SK-N-SH (cell line): ENCODE measurements at regions not wholly inside any gene's neighbourhood (a gene's known extent, or its start where the extent isn't known, plus 50 kb on each side); places are given as distances from the start of the nearest gene placed in this dataset.

ENCODE experiments used
- CTCF ChIA-PET: fragments of 300-600, 350-600 bp; formaldehyde crosslinking; extraction: SDS; loops from one replicate; lab custom pipeline; 2021; lab: Yijun Ruan, JAX
- POLR2A ChIA-PET: fragments of 350-600 bp; sonication (Branson Sonifier 250); formaldehyde crosslinking; extraction: SDS; loops from one replicate; lab custom pipeline; 2020; ENCODE audit warnings: antibody characterized with exemption, inconsistent platforms; lab: Yijun Ruan, JAX
- DNase-seq: peaks from one replicate; pipeline ENCODE4 v3.0.0; 2012
- H2AFZ ChIP-seq: fragments of 200-600 bp; sonication (generic); 2 replicates; pipeline ENCODE4 v1.8.1; 2016; ENCODE audit warnings: antibody characterized with exemption, mild to moderate bottlenecking, low read depth
- H3F3A ChIP-seq: fragments of 200-600 bp; sonication (generic); replicated peaks from 2 replicates; pipeline ENCODE3; 2016; ENCODE audit warnings: antibody characterized with exemption, mild to moderate bottlenecking; ENCODE audit not compliant: insufficient read depth
- H3K27ac ChIP-seq, 2 experiments: fragments of 200-500 bp in 1 of 2; fragments of 200-600 bp in 1 of 2; sonication (Bioruptor generic) in 1 of 2; sonication (generic), shearing (Covaris generic) in 1 of 2; 2 replicates each; pipeline versions ENCODE4 v1.5.1 to v1.6.1; 2014 to 2016; ENCODE audit warnings: low read depth in 2 of 2, inconsistent platforms in 1 of 2, low read length in 1 of 2, mild to moderate bottlenecking in 1 of 2, mixed read lengths in 1 of 2
- H3K27me3 ChIP-seq: fragments of 200-600 bp; sonication (generic), shearing (Covaris generic); 2 replicates; pipeline ENCODE4 v1.6.1; 2016; ENCODE audit warnings: mixed run types; ENCODE audit not compliant: insufficient read depth
- H3K36me3 ChIP-seq, 2 experiments: fragments of 200-500 bp in 1 of 2; fragments of 200-600 bp in 1 of 2; sonication (Bioruptor generic) in 1 of 2; sonication (generic) in 1 of 2; replicated peaks in 1 of 2; 2 replicates each; pipeline versions ENCODE3 to v1.5.1; 2014 to 2016; ENCODE audit warnings: low read length in 1 of 2, mild to moderate bottlenecking in 1 of 2; ENCODE audit not compliant: insufficient read depth in 2 of 2, control insufficient read depth in 1 of 2
- H3K4me1 ChIP-seq, 2 experiments: fragments of 200-500 bp in 1 of 2; fragments of 200-600 bp in 1 of 2; sonication (Bioruptor generic) in 1 of 2; sonication (generic), shearing (Covaris generic) in 1 of 2; 2 replicates each; pipeline versions ENCODE4 v1.5.1 to v1.6.1; 2014 to 2016; ENCODE audit warnings: low read depth in 1 of 2, low read length in 1 of 2, mixed run types in 1 of 2; ENCODE audit not compliant: insufficient read depth in 2 of 2, control insufficient read depth in 1 of 2
- H3K4me2 ChIP-seq: fragments of 200-600 bp; sonication (generic), shearing (Covaris generic); 2 replicates; pipeline ENCODE4 v1.6.1; 2017; ENCODE audit warnings: mixed run types
- H3K4me3 ChIP-seq, 2 experiments: fragments of 200-500 bp in 1 of 2; fragments of 200-600 bp in 1 of 2; sonication (Bioruptor generic) in 1 of 2; sonication (generic), shearing (Covaris generic) in 1 of 2; 2 replicates each; pipeline versions ENCODE4 v1.5.1 to v1.8.1; 2014 to 2016; ENCODE audit warnings: low read depth in 2 of 2, inconsistent platforms in 1 of 2, low read length in 1 of 2, mild to moderate bottlenecking in 1 of 2, mixed read lengths in 1 of 2, moderate library complexity in 1 of 2
- H3K79me2 ChIP-seq: fragments of 200-600 bp; sonication (generic); 2 replicates; pipeline ENCODE4 v1.8.1; 2017; ENCODE audit warnings: mild to moderate bottlenecking; ENCODE audit not compliant: insufficient read depth
- H3K9ac ChIP-seq: fragments of 200-600 bp; sonication (generic); 2 replicates; pipeline ENCODE4 v1.6.1; 2017; ENCODE audit warnings: mixed run types
- H3K9me2 ChIP-seq: fragments of 200-600 bp; sonication (generic); 2 replicates; pipeline ENCODE4 v1.6.1; 2017; ENCODE audit warnings: mixed run types
- H3K9me3 ChIP-seq: fragments of 200-600 bp; sonication (generic); 2 replicates; pipeline ENCODE4 v1.6.1; 2017; ENCODE audit warnings: mixed run types, mild to moderate bottlenecking, moderate library complexity
- H4K20me1 ChIP-seq: fragments of 200-600 bp; sonication (generic); 2 replicates; pipeline ENCODE4 v1.6.1; 2017; ENCODE audit warnings: mild to moderate bottlenecking, mixed run types; ENCODE audit not compliant: insufficient read depth
- ELF1 ChIP-seq: IDR thresholded peaks from 2 replicates; pipeline ENCODE4 v1.4.0; 2012
- EZH2phosphoT487 ChIP-seq: fragments of 200-600 bp; sonication (generic); IDR thresholded peaks from 2 replicates; pipeline ENCODE4 v1.6.1; 2017; ENCODE audit warnings: low read depth, mixed run types, mild to moderate bottlenecking, antibody characterized with exemption, moderate library complexity, borderline replicate concordance
- FOSL2 ChIP-seq: IDR thresholded peaks from 2 replicates; pipeline ENCODE4 v1.4.0; 2012; ENCODE audit warnings: low read depth, mild to moderate bottlenecking, moderate library complexity, borderline replicate concordance
- FOXJ3 ChIP-seq: sonication (generic); formaldehyde crosslinking; IDR thresholded peaks from 2 replicates; pipeline ENCODE4 v1.5.1; 2020; ENCODE audit warnings: mild to moderate bottlenecking, missing genetic modification reagents
- FOXM1 ChIP-seq: IDR thresholded peaks from 2 replicates; pipeline ENCODE4 v1.4.0; 2012; ENCODE audit warnings: low read depth, mild to moderate bottlenecking
- GABPA ChIP-seq: IDR thresholded peaks from 2 replicates; pipeline ENCODE4 v1.4.0; 2012; ENCODE audit warnings: low read depth, mild to moderate bottlenecking
- IRF3 ChIP-seq: fragments of 150-350 bp; IDR thresholded peaks from 2 replicates; pipeline ENCODE4 v1.6.1; 2016; ENCODE audit warnings: mild to moderate bottlenecking, low read depth, low read length
- JUND ChIP-seq: IDR thresholded peaks from 2 replicates; pipeline ENCODE4 v1.4.0; 2012
- MXI1 ChIP-seq: IDR thresholded peaks from 2 replicates; pipeline ENCODE4 v1.6.1; 2012; ENCODE audit warnings: mild to moderate bottlenecking, low read depth, low read length, improper control_type of control experiment
- PBX3 ChIP-seq: IDR thresholded peaks from 2 replicates; pipeline ENCODE4; 2012
- POLR2AphosphoS5 ChIP-seq: IDR thresholded peaks from 2 replicates; pipeline ENCODE4 v1.6.1; 2012; ENCODE audit warnings: low read depth, low read length
- RCOR1 ChIP-seq: fragments of 150-350 bp; IDR thresholded peaks from 2 replicates; pipeline ENCODE4 v1.6.1; 2017; ENCODE audit warnings: antibody characterized with exemption, low read length
- REST ChIP-seq: IDR thresholded peaks from 2 replicates; pipeline ENCODE4 v1.6.1; 2012; ENCODE audit warnings: mild to moderate bottlenecking, low read depth, low read length, moderate library complexity
- RXRA ChIP-seq: IDR thresholded peaks from 2 replicates; pipeline ENCODE4 v1.4.0; 2012; ENCODE audit warnings: low read depth, mild to moderate bottlenecking, borderline replicate concordance
- SIN3A ChIP-seq: IDR thresholded peaks from 2 replicates; pipeline ENCODE4 v1.6.1; 2012; ENCODE audit warnings: low read depth, mild to moderate bottlenecking, low read length, moderate library complexity, borderline replicate concordance
- TAF1 ChIP-seq: IDR thresholded peaks from 2 replicates; pipeline ENCODE4 v1.6.1; 2012; ENCODE audit warnings: low read depth, mild to moderate bottlenecking, low read length, moderate library complexity, borderline replicate concordance
- TCF12 ChIP-seq: IDR thresholded peaks from 2 replicates; pipeline ENCODE4 v1.4.0; 2012
- TEAD4 ChIP-seq: IDR thresholded peaks from 2 replicates; pipeline ENCODE4 v1.4.0; 2012; ENCODE audit warnings: mild to moderate bottlenecking, borderline replicate concordance; ENCODE audit not compliant: insufficient read depth
- USF2 ChIP-seq: fragments of 150-350 bp; IDR thresholded peaks from 2 replicates; pipeline ENCODE4 v1.6.1; 2017; ENCODE audit warnings: antibody characterized with exemption, low read length, low read depth, borderline replicate concordance
- YY1 ChIP-seq: IDR thresholded peaks from 2 replicates; pipeline ENCODE4 v1.4.0; 2012; ENCODE audit warnings: low read depth, mild to moderate bottlenecking
- ZBTB33 ChIP-seq: IDR thresholded peaks from 2 replicates; pipeline ENCODE4 v1.4.0; 2012; ENCODE audit warnings: low read depth, borderline replicate concordance
- WGBS: methylation state at CpG from one replicate; pipeline ENCODE4 v1.1.6; 2017; ENCODE audit warnings: low lambda C conversion rate; 5-methylcytosine and 5-hydroxymethylcytosine counted together

GRCh38 chr11:100484948-100485347 lies 202.1 kb upstream of the ARHGAP42 start:
- no peaks in the 10 kb centered on the region; the same call in 1 of the 2 replicates for H3K9me3 ChIP-seq
- WGBS: under 1% methylated on average over 2 of the region's 2 CpGs
- no peak overlapping the region for H3K4me3 ChIP-seq
- ChIA-PET POLR2A (no interaction called here), CTCF (interaction anchor here (1.4 kb wide), 1 partner anchor 14 kb away, joined by 3 read pairs; no protein-coding TSS in a partner anchor)
- H2AFZ ChIP-seq: no peak overlapping the region
- H3K36me3 ChIP-seq: no peaks in the 10 kb centered on the region
- TF ChIP-seq TCF12 (no peak), RXRA (no peak), RCOR1 (no peak), FOXJ3 (CRISPR knock-in tag) (no peak), SIN3A (no peak), JUND (no peak), POLR2AphosphoS5 (no peak), FOXM1 (no peak), GABPA (no peak), EZH2phosphoT487 (no peak), TEAD4 (no peak), TAF1 (no peak)
- no peak overlapping the region for H3K27ac ChIP-seq
- no peak overlapping the region for H3K9ac ChIP-seq
- no peaks in the 10 kb centered on the region for H3K79me2 ChIP-seq
- no peak overlapping the region for H3K4me2 ChIP-seq
- H4K20me1 ChIP-seq: no peaks in the 10 kb centered on the region
- no peaks in the 10 kb centered on the region for H3K27me3 ChIP-seq
- no peak for DNase-seq
- H3F3A ChIP-seq: no peaks in the 10 kb centered on the region
- H3K9me2 ChIP-seq: no peaks in the 10 kb centered on the region
- no peaks in the 10 kb centered on the region for H3K4me1 ChIP-seq

GRCh38 chr11:100498780-100499179 lies 188.3 kb upstream of the ARHGAP42 start:
- H3K27ac ChIP-seq: no peak overlapping the region
- CTCF ChIA-PET: no interaction called here
- H3F3A ChIP-seq: no peaks in the 10 kb centered on the region
- no peak overlapping the region for H3K4me2 ChIP-seq
- no peaks in the 10 kb centered on the region for H3K36me3 ChIP-seq
- no peaks in the 10 kb centered on the region for H4K20me1 ChIP-seq
- no peaks in the 10 kb centered on the region for H3K27me3 ChIP-seq
- H3K9me3 ChIP-seq: no peaks in the 10 kb centered on the region
- H2AFZ ChIP-seq: no peak overlapping the region
- no peak overlapping the region for H3K4me3 ChIP-seq
- H3K4me1 ChIP-seq: no peaks in the 10 kb centered on the region
- DNase-seq: no peak
- POLR2A ChIA-PET: no interaction called here
- H3K9ac ChIP-seq: no peak overlapping the region
- 8% methylated on average over 3 of the region's 3 CpGs for WGBS
- no peaks in the 10 kb centered on the region for H3K9me2 ChIP-seq
- H3K79me2 ChIP-seq: no peaks in the 10 kb centered on the region
- TF ChIP-seq REST (no peak), USF2 (no peak), PBX3 (no peak), ZBTB33 (no peak), ELF1 (no peak), FOSL2 (no peak), MXI1 (no peak), RXRA (no peak), POLR2AphosphoS5 (no peak), IRF3 (no peak), YY1 (no peak), TEAD4 (no peak)
